Duodenal mucosa (tissue), 2 donors: ENCODE measurements at regions not wholly inside any gene's neighbourhood (a gene's known extent, or its start where the extent isn't known, plus 50 kb on each side); places are given as distances from the start of the nearest gene placed in this dataset.

Source experiments
- H3K27ac ChIP-seq: one replicate; pipeline ENCODE4 v1.7.0; 2013; ENCODE audit warnings: low read depth, low read length
- H3K27me3 ChIP-seq, 2 donors: one replicate each; pipeline ENCODE4 v1.7.0; 2013; ENCODE audit warnings: low read length in 2 of 2, control low read depth in 1 of 2; ENCODE audit not compliant: insufficient read depth in 2 of 2, control insufficient read depth in 1 of 2
- H3K36me3 ChIP-seq, 2 donors: one replicate each; pipeline ENCODE4 v1.7.0; 2013; ENCODE audit warnings: low read length in 2 of 2, control low read depth in 1 of 2; ENCODE audit not compliant: insufficient read depth in 2 of 2, control insufficient read depth in 1 of 2
- H3K4me1 ChIP-seq, 2 donors: one replicate each; pipeline ENCODE4 v1.7.0; 2013; ENCODE audit warnings: low read length in 2 of 2, control low read depth in 1 of 2; ENCODE audit not compliant: insufficient read depth in 2 of 2, control insufficient read depth in 1 of 2
- H3K4me3 ChIP-seq, 2 donors: one replicate each; pipeline ENCODE4 v1.7.0; 2013; ENCODE audit warnings: low read length in 2 of 2, low read depth in 1 of 2
- H3K9ac ChIP-seq, 2 donors: one replicate each; pipeline ENCODE4 v1.7.0; 2013; ENCODE audit warnings: low read length in 2 of 2, low read depth in 1 of 2
- H3K9me3 ChIP-seq, 2 donors: one replicate each; pipeline ENCODE4 v1.7.0; 2013; ENCODE audit warnings: low read length in 2 of 2, control low read depth in 1 of 2; ENCODE audit not compliant: control insufficient read depth in 1 of 2

DNA sequence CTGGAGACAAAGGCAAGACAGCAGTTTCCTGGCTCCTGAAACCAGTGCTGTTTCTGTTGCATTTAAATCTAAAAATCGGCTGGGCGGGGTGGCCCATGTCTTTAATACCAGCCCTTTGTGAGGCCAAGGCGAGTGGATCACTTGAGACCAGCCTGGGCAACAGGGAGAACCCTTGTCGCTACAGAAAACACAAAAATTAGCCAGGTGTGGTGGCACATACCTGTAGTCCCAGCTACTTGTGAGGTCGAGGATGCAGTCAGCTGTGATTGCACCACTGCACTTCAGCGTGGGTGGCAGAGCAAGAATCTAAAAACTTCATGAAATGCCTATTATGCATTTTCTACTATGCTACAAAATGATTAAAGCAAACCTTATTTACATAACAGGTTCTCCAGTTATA, 205.4 kb upstream of the ITM2A start:
- Histone ChIP-seq H3K36me3 (no peaks in the 10 kb centered on the region), H3K9ac (no peak overlapping the region), H3K27ac (no peak overlapping the region), H3K9me3 (no peaks in the 10 kb centered on the region), H3K27me3 (no peaks in the 10 kb centered on the region), H3K4me3 (no peak overlapping the region), H3K4me1 (peaks cover 5 to 7% of the 10 kb centered on the region in 2 donors)

DNA sequence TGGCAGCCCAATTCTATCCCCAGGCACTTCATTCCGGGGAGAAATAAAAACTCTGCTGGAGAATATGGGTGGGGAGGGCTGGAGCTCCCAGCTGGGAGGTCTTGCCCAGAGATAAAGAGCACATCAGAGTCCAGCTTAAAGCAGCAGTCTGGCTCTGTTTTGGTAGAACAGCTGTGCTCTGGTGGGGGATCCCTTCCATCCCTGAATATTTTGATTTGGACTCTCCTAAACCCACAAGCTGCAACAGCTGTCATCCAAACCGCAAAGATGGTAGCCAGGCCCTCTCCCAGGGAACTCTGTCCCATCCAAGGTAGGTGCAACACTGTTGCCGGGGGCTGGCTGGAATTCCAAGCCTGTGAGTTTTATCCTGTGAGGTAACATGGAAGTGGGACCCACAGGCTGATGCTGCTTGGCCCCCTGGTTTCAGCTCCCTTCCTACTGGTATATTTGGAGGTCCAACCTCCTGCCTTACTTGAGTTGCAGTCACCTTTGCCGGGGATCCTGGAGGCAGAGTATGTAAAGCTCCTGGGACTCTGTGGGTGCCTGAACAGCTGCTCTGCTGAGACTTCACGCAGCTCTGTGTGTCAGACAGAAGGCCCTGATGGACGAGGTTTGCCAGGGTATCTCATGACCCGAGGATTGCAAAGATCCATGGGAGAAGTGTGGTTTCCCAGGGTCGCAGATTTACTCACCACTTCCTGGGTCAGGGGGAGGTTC, 203.5 kb upstream of the ITM2A start:
- Histone ChIP-seq H3K27me3 (no peaks in the 10 kb centered on the region), H3K4me1 (peaks cover 5 to 7% of the 10 kb centered on the region in 2 donors), H3K27ac (no peak overlapping the region), H3K36me3 (no peaks in the 10 kb centered on the region), H3K9ac (no peak overlapping the region), H3K9me3 (no peaks in the 10 kb centered on the region), H3K4me3 (no peak overlapping the region)

DNA sequence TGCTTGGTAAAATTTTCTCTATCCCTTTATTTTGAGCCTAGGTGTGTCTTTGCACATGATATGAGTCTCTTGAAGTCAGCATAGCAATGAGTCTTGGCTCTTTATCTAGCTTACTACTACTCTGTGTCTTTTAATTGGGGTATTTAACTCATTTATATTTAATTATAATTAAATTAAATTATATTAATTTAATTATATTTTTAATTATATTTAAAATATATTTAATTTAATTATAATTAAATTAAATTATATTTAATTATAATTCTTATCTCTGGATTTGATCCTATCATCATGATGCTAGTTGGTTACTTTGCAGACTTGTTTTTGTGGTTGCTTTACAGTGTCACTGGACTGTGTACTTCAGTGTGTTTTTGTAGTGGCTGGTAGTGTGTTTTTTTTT, 201.2 kb upstream of the ITM2A start:
- H3K27me3 ChIP-seq, result no peaks in the 10 kb centered on the region
- H3K27ac ChIP-seq, result no peak overlapping the region
- no peaks in the 10 kb centered on the region for H3K9me3 ChIP-seq
- no peak overlapping the region for H3K4me3 ChIP-seq
- peaks cover 0 to 3% of the 10 kb centered on the region in 2 donors for H3K4me1 ChIP-seq
- no peaks in the 10 kb centered on the region for H3K36me3 ChIP-seq
- H3K9ac ChIP-seq, result no peak overlapping the region

DNA sequence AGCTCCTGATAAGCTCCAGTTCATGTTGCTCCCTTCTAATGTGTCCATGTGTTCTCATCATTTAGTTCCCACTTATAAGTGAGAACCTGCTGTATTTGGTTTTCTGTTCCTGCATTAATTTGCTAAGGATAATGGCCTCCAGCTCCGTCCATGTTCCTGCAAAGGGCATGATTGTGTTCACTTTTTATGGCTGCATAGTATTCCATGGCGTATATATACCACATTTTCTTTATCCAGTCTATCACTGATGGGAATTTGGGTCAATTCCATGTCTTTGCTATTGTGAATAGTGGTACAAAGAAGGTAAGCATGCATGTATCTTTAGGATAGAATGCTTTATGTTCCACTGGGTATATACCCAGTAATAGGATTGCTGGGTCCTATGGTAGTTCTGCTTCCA, 197.2 kb upstream of the ITM2A start:
- no peak overlapping the region for H3K27ac ChIP-seq
- H3K27me3 ChIP-seq, result no peaks in the 10 kb centered on the region
- no peak overlapping the region for H3K4me3 ChIP-seq
- no peaks in the 10 kb centered on the region for H3K9me3 ChIP-seq
- no peak overlapping the region for H3K9ac ChIP-seq
- no peaks in the 10 kb centered on the region for H3K4me1 ChIP-seq
- H3K36me3 ChIP-seq, result no peaks in the 10 kb centered on the region

DNA sequence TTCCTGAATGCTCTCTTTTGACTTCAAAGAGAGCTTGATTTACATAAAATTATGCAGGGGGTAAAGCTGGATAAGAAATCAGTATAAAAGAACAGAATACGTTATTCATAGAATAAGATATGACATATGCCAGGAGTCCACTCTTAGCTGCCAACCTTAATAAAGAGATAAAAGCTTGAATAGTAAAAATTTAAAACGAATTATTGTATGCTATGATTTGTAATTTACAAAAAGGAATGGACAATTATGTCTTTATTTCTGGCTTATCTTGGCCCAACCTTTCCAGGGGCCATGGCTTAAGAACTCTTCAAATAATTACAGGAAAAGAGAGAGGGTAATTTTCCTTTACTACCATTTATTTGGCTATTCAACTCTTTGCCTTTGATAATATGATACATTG, 192.2 kb upstream of the ITM2A start:
- Histone ChIP-seq H3K9ac (no peak overlapping the region), H3K4me1 (no peaks in the 10 kb centered on the region), H3K9me3 (no peaks in the 10 kb centered on the region), H3K4me3 (no peak overlapping the region), H3K27me3 (no peaks in the 10 kb centered on the region), H3K27ac (no peak overlapping the region), H3K36me3 (no peaks in the 10 kb centered on the region)

DNA sequence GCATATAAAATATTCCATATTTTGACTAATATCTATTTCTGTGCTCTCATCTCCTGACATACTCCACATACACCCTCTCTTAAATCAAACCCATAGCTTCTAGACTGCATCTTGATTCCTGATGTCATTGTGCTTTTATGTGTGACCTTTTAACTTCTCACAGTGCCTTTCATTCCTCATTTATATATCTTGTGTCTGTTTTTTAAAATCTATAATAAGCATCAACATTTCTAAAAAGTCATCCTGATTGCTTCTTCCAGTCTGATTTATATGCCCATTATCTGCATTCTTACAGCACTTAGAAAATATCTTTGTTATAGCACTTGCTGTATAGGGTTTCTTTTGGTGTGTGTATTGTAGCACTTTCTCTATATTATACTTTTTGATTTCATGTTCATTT, 190.1 kb upstream of the ITM2A start:
- no peaks in the 10 kb centered on the region for H3K36me3 ChIP-seq
- H3K27me3 ChIP-seq, result no peaks in the 10 kb centered on the region
- no peak overlapping the region for H3K27ac ChIP-seq
- H3K4me3 ChIP-seq, result no peak overlapping the region
- no peak overlapping the region for H3K9ac ChIP-seq
- H3K4me1 ChIP-seq, result no peaks in the 10 kb centered on the region
- H3K9me3 ChIP-seq, result no peaks in the 10 kb centered on the region

DNA sequence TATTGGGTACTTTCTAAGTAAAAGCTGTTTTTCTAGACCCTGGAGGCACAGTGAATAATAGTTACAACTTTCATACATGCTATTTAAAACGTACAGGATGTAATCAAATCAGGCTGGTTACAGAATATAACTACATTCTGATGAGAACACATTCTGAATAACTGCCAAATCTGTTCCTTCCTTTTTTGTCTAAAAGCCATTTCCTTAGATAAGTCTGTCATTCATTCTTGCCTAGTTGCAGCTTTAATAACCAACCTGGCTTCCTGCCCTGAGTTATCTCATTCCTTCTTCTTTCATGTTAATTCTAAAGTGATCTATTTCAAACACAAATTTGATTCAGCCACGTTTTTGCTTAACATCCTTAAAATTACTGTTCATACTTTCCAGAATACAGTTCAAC, 189.7 kb upstream of the ITM2A start:
- Histone ChIP-seq H3K9ac (no peak overlapping the region), H3K27ac (no peak overlapping the region), H3K4me3 (no peak overlapping the region), H3K36me3 (no peaks in the 10 kb centered on the region), H3K9me3 (no peaks in the 10 kb centered on the region), H3K4me1 (no peaks in the 10 kb centered on the region), H3K27me3 (no peaks in the 10 kb centered on the region)

DNA sequence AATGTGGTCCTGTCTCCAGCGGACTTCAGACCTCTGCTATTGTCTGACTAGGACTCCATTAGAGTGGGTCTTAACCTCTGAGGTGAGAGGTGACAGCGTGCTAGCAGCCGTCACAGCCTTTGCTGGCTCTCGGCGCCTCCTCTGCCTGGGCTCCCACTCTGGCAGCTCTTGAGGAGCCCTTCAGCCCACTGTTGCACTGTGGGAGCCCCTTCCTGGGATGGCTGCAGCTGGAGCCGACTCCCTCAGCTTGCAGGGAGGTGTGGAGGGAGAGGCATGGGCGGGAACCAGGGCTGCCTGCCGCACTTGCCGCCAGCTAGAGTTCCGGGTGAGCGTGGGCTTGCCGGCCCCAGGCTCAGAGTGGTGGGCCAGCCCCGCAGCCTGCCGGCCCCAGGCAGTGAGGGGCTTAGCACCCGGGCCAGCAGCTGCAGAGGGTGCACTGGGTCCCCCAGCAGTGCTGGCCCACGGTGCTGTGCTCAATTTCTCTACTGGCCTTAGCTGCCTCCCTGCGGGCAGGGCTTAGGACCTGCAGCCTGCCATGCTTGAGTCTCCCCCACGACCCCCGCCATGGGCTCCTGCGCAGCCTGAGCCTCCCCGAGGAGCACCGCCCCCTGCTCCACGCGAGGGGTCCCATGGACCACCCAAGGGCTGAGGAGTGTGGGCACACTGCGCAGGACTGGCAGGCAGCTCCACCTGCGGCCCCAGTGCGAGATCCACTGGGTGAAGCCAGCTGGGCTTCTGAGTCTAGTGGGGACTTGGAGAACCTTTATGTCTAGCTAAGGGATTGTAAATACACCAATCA, 163.4 kb upstream of the ITM2A start:
- Histone ChIP-seq H3K4me1 (no peaks in the 10 kb centered on the region), H3K4me3 (no peak overlapping the region)

DNA sequence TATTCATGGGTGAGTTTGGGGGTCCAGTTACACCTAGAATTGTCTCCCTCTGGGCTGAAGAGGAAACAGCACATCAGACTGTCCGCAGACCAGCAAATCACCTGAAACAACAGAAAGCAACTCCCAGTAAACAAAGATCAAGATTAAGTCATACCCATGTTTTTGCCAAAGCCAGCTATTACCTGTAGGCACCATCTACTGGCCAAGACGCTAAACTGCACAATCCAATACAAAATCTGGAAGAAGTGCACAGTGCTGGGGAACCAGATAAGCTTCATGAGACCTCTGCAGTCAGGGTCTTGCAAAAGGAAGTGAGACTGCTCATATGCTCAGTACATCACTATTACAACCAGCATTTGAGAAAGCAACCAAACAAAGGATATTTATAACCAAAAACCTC, 157.5 kb upstream of the ITM2A start:
- Histone ChIP-seq H3K4me1 (no peaks in the 10 kb centered on the region), H3K36me3 (no peaks in the 10 kb centered on the region), H3K4me3 (no peak overlapping the region), H3K9me3 (no peaks in the 10 kb centered on the region), H3K27ac (no peak overlapping the region), H3K27me3 (no peaks in the 10 kb centered on the region), H3K9ac (no peak overlapping the region)

More for the DNA sequence above, 163.4 kb upstream of the ITM2A start:
- Histone ChIP-seq H3K36me3 (no peaks in the 10 kb centered on the region), H3K9me3 (no peaks in the 10 kb centered on the region), H3K9ac (no peak overlapping the region), H3K27ac (no peak overlapping the region), H3K27me3 (no peaks in the 10 kb centered on the region)

DNA sequence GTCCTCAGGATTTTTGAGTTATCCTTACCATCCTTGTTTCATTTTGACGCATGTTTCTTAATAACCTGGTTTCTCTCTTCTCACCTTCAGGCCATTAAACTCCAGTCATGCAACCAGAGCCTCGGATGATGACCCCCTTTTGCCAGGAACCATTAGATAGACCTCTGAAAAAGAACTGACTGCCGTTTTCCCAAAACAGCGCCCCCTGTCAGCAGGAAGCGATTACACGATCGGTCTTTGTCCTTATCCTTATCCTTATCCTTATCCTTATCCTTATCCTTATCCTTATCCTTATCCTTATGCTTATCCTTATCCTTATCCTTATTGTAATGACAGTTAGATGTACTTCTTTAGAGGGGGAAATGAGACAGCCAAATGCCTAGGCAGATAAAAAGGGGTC, 148.4 kb upstream of the ITM2A start:
- H3K9ac ChIP-seq, result no peak overlapping the region
- H3K4me3 ChIP-seq, result no peak overlapping the region
- no peaks in the 10 kb centered on the region for H3K36me3 ChIP-seq
- no peak overlapping the region for H3K27ac ChIP-seq
- H3K9me3 ChIP-seq, result no peaks in the 10 kb centered on the region
- no peaks in the 10 kb centered on the region for H3K27me3 ChIP-seq
- H3K4me1 ChIP-seq, result no peaks in the 10 kb centered on the region
